ENCODE measurements at regions not wholly inside any gene's neighbourhood (a gene's known extent, or its start where the extent isn't known, plus 50 kb on each side); places are given as distances from the start of the nearest gene placed in this dataset.

DNA sequence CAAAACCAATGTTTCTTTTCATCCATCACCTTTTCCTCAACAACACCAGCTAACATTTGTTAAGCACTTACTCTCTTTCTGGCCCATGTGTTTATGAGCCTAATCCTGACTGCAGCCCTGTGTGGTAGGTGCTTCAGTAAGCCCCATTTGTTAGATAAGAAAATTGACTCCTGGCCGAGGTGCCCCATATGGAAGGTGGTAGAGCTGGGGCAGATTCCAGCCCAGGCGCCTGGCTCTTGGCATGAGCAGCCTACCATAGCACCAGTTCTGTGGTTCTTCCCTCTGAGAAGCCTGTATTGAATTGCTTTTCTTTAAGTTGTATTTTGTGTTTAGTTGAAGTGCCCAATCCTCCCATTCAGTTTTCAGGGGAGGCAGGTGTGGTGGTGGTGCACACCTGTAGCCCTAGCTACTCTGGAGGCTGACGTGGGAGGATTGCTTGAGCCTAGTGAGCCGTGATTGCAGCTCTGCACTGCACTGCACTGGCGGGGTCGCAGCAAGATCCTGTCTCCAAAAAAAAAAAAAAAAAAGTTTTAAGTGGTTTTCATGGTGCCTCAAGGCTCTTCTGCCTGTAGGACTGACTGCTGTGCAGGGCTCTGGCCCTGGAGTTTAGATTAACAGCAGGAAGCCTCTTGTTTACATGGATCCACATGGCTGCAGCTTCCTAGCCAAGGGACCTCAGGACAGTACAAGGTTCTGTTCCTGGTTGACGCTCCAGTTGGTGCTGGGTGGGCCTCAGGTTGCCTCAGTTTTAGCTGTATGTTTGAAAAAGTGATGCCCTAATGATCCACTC lies 125.9 kb downstream of the MRPS6 start:
- TF ChIP-seq POLR2A (IDR thresholded peaks at IDR 0.05; ENCODE audit: low read length) (no peak), GATA1 (IDR thresholded peaks at IDR 0.05; ENCODE audit: low read depth, low read length) (no peak)

All from erythroblast (primary cell).